GM18909 (cell line): ENCODE measurements at regions not wholly inside any gene's neighbourhood (a gene's known extent, or its start where the extent isn't known, plus 50 kb on each side); places are given as distances from the start of the nearest gene placed in this dataset.
"Not testable (repeated sequence)": the region's sequence is repeated elsewhere in the genome, so short reads cannot be mapped to it uniquely, and the experiment has no call there.

Experiments used
- ATAC-seq: cut with Tn5 transposase; IDR thresholded peaks from one replicate; pipeline ENCODE4 v1.9.1; 2021; ENCODE audit warnings: mild to moderate bottlenecking; ENCODE audit not compliant: unreplicated experiment, poor library complexity

GRCh38 chr13:72657379-72657778 lies 70.0 kb downstream of the MZT1 start:
- ATAC-seq: no peak

GRCh38 chr13:72656357-72656756 lies 71.1 kb downstream of the MZT1 start:
- no peak for ATAC-seq

DNA sequence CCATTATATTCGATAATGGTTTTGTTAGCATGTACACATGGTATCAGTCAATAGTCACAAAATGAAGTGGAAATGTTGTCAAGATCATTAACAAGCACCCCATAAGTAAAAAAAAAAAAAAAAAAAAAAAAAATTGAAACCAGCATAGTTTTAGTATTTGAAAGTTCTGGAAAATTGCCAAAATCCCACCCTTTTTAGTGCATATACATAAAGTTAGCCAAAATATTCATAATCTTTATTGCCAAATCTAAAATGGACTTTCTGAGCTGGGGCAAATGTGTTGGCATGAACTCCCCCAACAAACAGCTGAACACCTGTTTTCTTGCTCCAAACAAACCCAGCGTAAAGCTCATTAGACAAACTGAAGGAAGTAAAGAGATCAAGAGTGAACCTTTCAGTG lies 73.9 kb downstream of the MZT1 start:
- ATAC-seq: no peak

GRCh38 chr13:72652681-72653080 lies 74.7 kb downstream of the MZT1 start:
- ATAC-seq: no peak

GRCh38 chr13:72651144-72651543 lies 76.3 kb downstream of the MZT1 start:
- ATAC-seq: no peak

- ATAC-seq: no peak
Observed at GRCh38 chr13:72650051-72650700, 77.3 kb downstream of the MZT1 start.

- ATAC-seq: no peak
Observed at GRCh38 chr13:72648513-72649065, 78.8 kb downstream of the MZT1 start.

DNA sequence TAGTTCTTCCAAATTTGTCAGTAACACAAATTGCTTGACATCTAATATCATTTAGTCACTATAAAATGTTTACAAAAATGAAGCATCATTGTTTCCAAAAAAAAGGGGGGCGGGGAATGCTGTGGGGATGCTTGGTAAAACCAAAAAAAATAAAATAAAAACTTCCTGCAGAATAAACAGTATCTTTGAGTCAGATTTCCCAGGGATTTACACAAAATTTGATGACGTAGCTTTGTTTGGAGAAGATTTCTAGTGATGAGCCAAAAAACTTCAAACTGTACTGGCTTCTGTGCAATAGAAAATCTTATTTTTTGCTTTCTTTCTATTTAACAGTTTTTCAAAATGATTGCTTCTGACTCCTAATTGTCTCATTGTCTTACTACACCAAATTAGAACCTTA lies 80.0 kb downstream of the MZT1 start:
- ATAC-seq: no peak

- no peak for ATAC-seq
Observed at GRCh38 chr13:72645521-72645920, 81.9 kb downstream of the MZT1 start.

GRCh38 chr13:72643311-72643989 lies 84.0 kb downstream of the MZT1 start:
- ATAC-seq: peak; percentile 64

DNA sequence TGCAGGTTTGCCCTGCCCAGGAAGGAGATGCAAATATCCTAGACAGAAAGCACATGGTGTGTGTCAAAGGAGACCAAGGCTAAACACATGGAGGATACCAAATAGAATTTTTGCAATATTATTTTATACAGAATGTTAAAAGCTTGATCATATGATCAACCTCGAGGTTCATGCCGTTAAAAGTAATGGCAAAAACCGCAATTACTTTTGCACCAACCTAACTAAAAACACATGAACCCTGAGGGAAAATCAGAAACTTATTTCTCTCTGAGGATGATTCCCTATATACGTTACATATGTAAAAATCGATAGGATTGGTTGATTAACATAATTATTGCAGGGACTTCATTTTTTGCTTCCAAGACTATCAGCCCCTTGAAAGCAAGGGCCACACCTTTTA lies 88.1 kb downstream of the MZT1 start:
- no peak for ATAC-seq

DNA sequence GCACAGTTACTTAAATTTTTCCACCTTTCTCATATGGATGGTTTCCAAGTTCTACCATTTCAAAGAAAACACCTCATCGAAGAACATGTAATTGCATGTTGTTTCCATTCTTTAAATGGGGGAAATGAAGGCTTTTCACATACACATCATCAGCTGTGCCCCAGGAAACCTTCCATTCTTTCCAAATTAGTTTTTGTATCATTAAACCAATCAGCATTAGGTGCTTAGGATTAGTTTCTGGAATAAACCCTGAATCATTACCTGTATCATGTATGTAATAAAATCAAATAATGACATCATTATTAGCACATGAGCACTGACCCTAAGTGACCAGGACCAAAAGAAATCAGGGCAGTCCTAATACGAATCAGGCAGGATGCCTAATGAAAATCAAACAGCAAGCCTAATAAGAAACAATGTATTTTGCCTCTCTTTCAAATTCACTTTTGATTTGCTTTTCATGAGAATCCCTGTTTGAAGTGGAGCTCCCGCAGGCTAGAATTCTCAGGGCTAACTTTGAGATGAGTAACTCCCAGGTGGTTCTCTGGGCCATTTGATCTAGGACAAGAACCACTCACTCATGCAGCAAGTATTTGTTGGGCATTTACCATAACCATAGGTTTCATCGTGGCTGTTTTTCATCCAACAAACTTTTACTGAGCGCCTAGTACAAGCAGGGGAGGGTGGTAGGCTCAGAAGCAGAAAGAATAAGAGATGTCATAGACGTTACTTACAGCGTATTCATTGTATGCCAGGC lies 89.2 kb downstream of the MZT1 start:
- ATAC-seq: no peak

DNA sequence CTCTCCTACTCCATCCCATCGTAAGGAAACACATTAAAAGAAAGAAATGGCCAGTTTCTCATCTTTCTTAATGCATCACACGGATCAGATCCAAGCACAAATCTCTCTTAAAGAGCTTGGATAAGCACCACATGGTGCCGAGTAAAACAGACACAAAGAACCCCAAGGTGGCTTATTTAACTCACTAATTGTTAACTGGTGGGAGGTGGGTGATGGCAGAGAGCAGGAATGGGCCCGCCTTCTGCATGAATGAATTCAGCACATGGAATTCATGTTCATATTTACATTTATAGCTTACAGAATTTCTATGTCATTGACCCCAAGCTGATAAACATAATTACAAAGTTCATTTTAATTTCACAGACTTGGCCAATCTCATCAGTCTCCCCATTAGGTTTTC lies 89.9 kb downstream of the MZT1 start:
- ATAC-seq: no peak

DNA sequence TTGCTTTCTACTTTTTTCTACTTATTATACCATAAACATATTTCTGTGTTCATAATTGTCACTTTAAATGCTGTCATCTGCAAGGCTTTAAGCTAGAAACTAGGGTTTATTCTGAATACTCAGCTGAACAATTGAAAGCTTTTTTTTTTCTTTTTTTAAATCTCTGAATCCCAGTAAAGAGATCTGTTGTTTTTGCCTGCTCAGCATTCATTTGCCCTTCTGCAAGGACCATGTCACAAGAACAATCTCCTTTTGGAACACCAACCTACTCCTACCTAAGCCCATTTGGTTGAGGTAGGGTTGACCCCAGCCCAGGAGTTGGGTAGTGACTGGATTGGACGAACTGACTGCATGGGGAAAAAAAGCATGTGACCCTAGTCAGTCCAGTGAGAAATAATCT lies 92.6 kb downstream of the MZT1 start:
- ATAC-seq: no peak

DNA sequence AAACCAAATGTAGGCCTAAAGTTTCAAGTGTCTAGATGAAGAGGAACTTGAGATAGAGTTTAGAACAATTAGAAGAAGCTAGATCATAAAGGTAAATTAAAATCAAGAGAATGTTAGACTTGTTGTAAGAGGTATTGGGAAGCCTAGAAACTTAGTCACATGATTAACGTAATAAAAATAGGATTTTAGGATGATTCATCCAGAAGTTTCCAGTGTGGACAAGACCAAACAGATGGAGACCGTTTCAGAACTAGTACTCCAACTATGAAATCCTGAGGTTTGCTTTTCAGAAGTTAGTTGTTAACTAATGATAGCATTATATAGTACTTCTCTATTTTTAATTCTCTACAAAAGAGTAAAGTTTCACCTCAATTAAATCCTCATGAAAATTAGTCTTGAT lies 104.9 kb downstream of the MZT1 start:
- ATAC-seq: no peak

DNA sequence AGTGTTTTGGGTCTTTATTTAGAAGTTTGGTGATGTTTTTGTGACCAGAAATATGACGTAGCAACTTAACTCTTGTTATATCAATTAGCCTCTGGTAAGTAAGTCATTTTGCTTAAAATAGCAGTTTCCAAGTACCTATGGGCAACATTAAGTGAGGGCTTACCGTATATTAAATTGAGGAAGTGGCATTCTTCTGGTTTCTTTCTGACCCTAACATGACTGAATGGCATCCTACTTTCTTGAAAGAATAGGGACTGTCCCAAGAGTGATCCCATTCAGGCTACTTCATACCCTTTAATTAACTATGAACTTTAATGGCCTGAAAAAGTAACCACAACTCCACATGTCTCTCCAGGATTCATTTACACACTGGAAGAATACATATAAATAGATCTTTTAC lies 106.6 kb downstream of the MZT1 start:
- no peak for ATAC-seq

DNA sequence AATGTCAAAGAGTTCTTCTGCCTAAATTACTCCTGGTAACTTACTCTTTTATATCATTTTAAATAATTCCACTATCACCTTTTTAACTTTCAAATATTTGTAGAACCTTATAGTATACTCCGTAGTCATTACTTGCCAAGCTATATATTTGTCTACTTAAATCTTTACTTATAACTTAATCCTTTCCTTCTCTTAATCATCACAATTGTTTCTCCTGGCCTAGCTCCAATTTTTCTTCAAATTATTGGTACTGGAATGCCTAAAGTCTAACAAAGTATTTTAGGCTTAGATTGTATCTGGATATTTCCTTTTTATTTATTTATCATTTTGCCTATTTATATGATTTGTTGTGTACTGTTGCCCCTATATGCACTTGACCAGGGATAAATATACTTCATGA lies 109.5 kb downstream of the MZT1 start:
- ATAC-seq: no peak

DNA sequence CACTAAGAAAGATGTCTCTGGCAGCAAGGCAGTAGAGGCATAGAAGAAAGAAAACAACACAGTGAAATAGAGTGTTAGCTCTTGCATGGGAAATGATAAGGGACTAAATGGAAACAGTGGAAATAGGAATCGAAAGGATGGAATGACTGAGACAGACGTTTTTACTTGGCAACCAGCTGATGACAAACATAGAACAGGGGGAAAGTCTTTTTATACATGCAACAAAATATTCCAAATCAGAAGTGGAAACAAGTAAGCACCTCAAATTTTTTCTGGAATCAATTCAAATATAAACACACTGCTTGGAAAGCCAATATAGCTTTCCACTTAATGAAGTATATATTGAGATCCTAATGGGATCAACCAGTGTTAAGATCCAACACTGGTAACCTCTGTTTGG lies 110.2 kb downstream of the MZT1 start:
- no peak for ATAC-seq

DNA sequence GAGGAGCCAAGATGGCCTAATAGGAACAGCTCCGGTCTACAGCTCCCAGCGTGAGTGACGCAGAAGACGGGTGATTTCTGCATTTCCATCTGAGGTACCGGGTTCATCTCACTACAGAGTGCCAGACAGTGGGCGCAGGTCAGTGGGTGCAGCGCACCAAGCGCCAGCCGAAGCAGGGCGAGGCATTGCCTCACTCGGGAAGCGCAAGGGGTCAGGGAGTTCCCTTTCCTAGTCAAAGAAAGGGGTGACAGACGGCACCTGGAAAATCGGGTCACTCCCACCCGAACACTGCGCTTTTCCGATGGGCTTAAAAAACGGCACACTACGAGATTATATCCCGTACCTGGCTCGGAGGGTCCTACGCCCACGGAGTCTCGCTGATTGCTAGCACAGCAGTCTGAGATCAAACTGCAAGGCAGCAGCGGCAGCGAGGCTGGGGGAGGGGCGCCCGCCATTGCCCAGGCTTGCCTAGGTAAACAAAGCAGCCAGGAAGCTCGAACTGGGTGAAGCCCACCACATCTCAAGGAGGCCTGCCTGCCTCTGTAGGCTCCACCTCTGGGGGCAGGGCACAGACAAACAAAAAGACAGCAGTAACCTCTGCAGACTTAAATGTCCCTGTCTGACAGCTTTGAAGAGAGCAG lies 117.1 kb downstream of the MZT1 start:
- not testable (repeated sequence) for ATAC-seq

- no peak for ATAC-seq
Observed at GRCh38 chr13:72599178-72599743, 128.2 kb downstream of the MZT1 start.
